ENCODE measurements at regions not wholly inside any gene's neighbourhood (a gene's known extent, or its start where the extent isn't known, plus 50 kb on each side); places are given as distances from the start of the nearest gene placed in this dataset.

GRCh38 chr9:119955276-119955675 lies 586.0 kb upstream of the BRINP1 start:
- no peak overlapping the region for H3K4me3 ChIP-seq
- no peaks in the 10 kb centered on the region for H3K36me3 ChIP-seq
- no peaks in the 10 kb centered on the region for H3K9me3 ChIP-seq
- TF ChIP-seq CTCF (IDR thresholded peaks at IDR 0.05): no peak
- intact Hi-C loops (cut with DNase I): loop anchor here (5.0 to 10.0 kb wide), 3 partner anchors 153 to 948 kb away; no protein-coding TSS in a partner anchor
- no peak overlapping the region for H3K27ac ChIP-seq
- H3K27me3 ChIP-seq: no peaks in the 10 kb centered on the region
- peaks cover 0 to 22% of the 10 kb centered on the region in 2 donors for H3K4me1 ChIP-seq
- DNase-seq (ENCODE audit: low spot score in 2 of 2): peak in 1 of 2 donors; percentile 30

GRCh38 chr9:119951591-119951990 lies 582.4 kb upstream of the BRINP1 start:
- peaks cover 0 to 11% of the 10 kb centered on the region in 2 donors for H3K4me1 ChIP-seq
- DNase-seq (ENCODE audit: low spot score in 2 of 2): no peak
- no peak overlapping the region for H3K4me3 ChIP-seq
- H3K36me3 ChIP-seq: no peaks in the 10 kb centered on the region
- H3K9me3 ChIP-seq: no peaks in the 10 kb centered on the region
- intact Hi-C loops (cut with DNase I): loop anchor here (10.0 kb wide), 1 partner anchor 623 kb away; no protein-coding TSS in a partner anchor
- H3K27ac ChIP-seq: peak overlapping the region; percentile 39 to 70
- H3K27me3 ChIP-seq: no peaks in the 10 kb centered on the region
- TF ChIP-seq CTCF (IDR thresholded peaks at IDR 0.05): no peak

- no peak for TF ChIP-seq CTCF (IDR thresholded peaks at IDR 0.05)
- no peaks in the 10 kb centered on the region for H3K36me3 ChIP-seq
- intact Hi-C loops (cut with DNase I): loop anchor here (10.0 kb wide), 1 partner anchor 624 kb away; no protein-coding TSS in a partner anchor
Measured at GRCh38 chr9:119951090-119951489, 581.9 kb upstream of the BRINP1 start.

DNA sequence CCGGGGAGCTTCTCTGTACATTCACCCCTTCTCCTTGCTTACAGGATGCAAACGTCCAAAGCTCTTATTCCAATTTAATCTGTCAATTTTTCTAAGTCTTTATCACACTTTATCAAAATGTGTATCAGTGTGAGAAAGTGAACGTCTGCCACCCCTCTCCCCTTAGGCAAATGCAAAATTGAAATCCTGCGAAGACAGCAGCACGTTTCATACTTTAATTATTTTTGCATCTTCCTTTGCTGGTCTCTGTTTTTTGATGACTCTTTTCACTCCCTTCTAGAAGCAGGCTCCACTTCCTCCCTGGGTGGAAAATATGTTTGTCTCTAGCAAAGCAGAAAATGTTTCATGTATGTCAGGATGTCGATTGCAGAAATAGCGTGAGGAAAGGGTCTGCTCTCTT lies 576.5 kb upstream of the BRINP1 start:
- intact Hi-C loops (cut with DNase I): no loop called here
- H3K4me3 ChIP-seq: no peak overlapping the region
- peaks cover 0 to 8% of the 10 kb centered on the region in 2 donors for H3K4me1 ChIP-seq
- H3K27ac ChIP-seq: no peak overlapping the region
- DNase-seq (ENCODE audit: low spot score in 2 of 2): no peak
- H3K36me3 ChIP-seq: no peaks in the 10 kb centered on the region
- H3K9me3 ChIP-seq: no peaks in the 10 kb centered on the region
- no peaks in the 10 kb centered on the region for H3K27me3 ChIP-seq
- no peak for TF ChIP-seq CTCF (IDR thresholded peaks at IDR 0.05)

More at GRCh38 chr9:119951090-119951489, 581.9 kb upstream of the BRINP1 start:
- no peaks in the 10 kb centered on the region for H3K27me3 ChIP-seq
- H3K4me3 ChIP-seq: no peak overlapping the region
- peak overlapping the region; percentile 39 to 70 for H3K27ac ChIP-seq
- no peaks in the 10 kb centered on the region for H3K9me3 ChIP-seq
- DNase-seq (ENCODE audit: low spot score in 2 of 2): peak in 1 of 2 donors; percentile 76
- H3K4me1 ChIP-seq: peaks cover 0 to 14% of the 10 kb centered on the region in 2 donors

DNA sequence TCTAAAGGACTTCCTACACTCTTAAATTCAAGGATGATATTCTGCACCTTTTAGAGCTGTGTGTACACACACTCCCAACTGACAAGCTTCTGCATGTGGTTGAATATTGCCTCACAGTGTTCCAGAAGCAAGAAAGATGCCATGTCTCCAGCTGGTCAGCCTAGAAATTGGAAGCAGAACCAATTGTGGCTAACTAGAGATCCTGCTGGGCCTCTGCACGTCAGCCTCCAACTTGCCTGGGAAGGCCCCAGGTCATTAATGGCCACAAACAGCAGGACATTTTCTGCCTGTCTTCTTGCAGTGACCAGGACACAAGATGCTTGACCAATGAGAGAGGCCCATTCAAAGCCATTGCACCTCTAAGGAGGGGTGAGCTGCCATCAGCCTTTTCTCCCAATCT lies 571.9 kb upstream of the BRINP1 start:
- TF ChIP-seq CTCF (IDR thresholded peaks at IDR 0.05): no peak
- DNase-seq (ENCODE audit: low spot score in 2 of 2): no peak
- intact Hi-C loops (cut with DNase I): no loop called here
- H3K9me3 ChIP-seq: no peaks in the 10 kb centered on the region
- H3K36me3 ChIP-seq: no peaks in the 10 kb centered on the region
- H3K4me3 ChIP-seq: no peak overlapping the region
- H3K4me1 ChIP-seq: peaks cover 0 to 15% of the 10 kb centered on the region in 2 donors
- no peaks in the 10 kb centered on the region for H3K27me3 ChIP-seq
- H3K27ac ChIP-seq: no peak overlapping the region

- no peak overlapping the region for H3K27ac ChIP-seq
- no peaks in the 10 kb centered on the region for H3K27me3 ChIP-seq
- TF ChIP-seq CTCF (IDR thresholded peaks at IDR 0.05): no peak
- peaks cover 0 to 11% of the 10 kb centered on the region in 2 donors for H3K4me1 ChIP-seq
- no peak for DNase-seq (ENCODE audit: low spot score in 2 of 2)
- H3K36me3 ChIP-seq: no peaks in the 10 kb centered on the region
- no peaks in the 10 kb centered on the region for H3K9me3 ChIP-seq
- intact Hi-C loops (cut with DNase I): no loop called here
- no peak overlapping the region for H3K4me3 ChIP-seq
Measured at GRCh38 chr9:119938871-119939270, 569.6 kb upstream of the BRINP1 start.

Measured in ascending aorta (tissue), 2 donors.